ENCODE measurements at regions not wholly inside any gene's neighbourhood (a gene's known extent, or its start where the extent isn't known, plus 50 kb on each side); places are given as distances from the start of the nearest gene placed in this dataset.

GRCh38 chr10:109696462-109696861 lies 226.8 kb downstream of the XPNPEP1 start:
- TF ChIP-seq CTCF (IDR thresholded peaks at IDR 0.05; ENCODE audit: low read length) (no peak), EZH2 (IDR thresholded peaks at IDR 0.05; ENCODE audit: borderline replicate concordance, low read length) (no peak)

Data from OCI-LY1 (cell line).